ENCODE measurements at regions not wholly inside any gene's neighbourhood (a gene's known extent, or its start where the extent isn't known, plus 50 kb on each side); places are given as distances from the start of the nearest gene placed in this dataset.

DNA sequence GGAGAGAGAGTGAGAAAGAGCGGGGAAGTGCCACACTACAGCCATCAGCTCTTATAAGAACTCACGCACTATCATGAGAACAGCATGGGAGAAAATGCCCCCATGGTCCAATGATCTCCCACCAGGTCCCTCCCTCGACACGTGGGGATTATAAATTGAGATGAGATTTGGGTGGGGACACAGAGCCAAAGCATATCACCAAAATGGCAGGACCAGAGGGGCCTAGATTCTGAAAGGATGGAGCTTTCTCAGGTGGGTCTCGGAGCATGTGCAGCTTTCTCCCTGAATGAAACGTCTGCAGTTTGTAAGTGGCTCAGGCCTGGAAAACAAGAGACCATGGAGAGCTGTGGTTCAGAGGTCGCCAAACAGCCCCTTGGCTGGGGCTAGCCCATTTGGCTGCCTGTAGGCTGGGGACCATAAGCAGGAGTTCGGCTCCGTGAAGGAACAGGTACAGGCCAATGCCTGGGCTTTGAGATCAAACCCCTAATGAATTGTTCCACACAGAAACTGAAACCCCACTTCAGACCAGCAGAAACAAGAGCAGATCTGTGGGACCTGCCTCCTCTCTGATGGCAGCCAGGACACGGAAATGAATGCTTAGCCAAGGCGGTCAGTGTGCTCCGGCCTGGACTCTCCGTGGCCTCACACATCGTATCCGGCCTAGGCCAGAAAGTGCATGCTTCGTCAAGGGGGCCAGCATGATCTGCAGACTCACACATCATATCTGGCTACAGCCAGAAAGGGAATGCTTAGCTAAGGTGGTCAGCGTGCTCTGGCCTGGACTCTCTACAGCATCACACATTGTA is 111.2 kb upstream of the TMEM18 start:
- H3K79me1 ChIP-seq (ENCODE audit: low read depth, low read length) = no peaks in the 10 kb centered on the region
- H4K20me1 ChIP-seq (replicated peaks in 1 of 2; ENCODE audit: control insufficient read depth in 1 of 2, insufficient read depth in 2 of 2, low read length in 2 of 2) = no peaks in the 10 kb centered on the region
- H2BK120ac ChIP-seq (replicated peaks; ENCODE audit: low read depth, low read length) = no peak overlapping the region
- no peak overlapping the region for H2BK12ac ChIP-seq (ENCODE audit: low read depth, low read length)
- DNase-seq (ENCODE audit: low read depth in 1 of 2, low spot score in 2 of 2) (no peak), FAIRE-seq (no peak)
- H3K23me2 ChIP-seq (ENCODE audit: low read depth, low read length) = no peaks in the 10 kb centered on the region
- 91% methylated on average over 16 of the region's 17 CpGs; no CpG with 5 or more reads in 1 of the 2 experiments for WGBS, 2 experiments (ENCODE audit: extremely low coverage in 1 of 2, insufficient coverage in 1 of 2, insufficient read length in 1 of 2, insufficient replicate concordance in 2 of 2, low coverage in 1 of 2, low lambda C conversion rate in 2 of 2, missing lambda C conversion rate in 1 of 2)
- H3K56ac ChIP-seq (replicated peaks; ENCODE audit: insufficient read length, low read depth, low read length) = no peak overlapping the region
- H3K9me3 ChIP-seq (ENCODE audit: insufficient read depth in 2 of 2, low read depth in 1 of 2, low read length in 1 of 2) = peaks cover 12% of the 10 kb centered on the region in 2 experiments; a peak in 3 of 4 replicates
- H3K9ac ChIP-seq (replicated peaks in 1 of 4; ENCODE audit: extremely low read depth in 1 of 4, low read depth in 3 of 4, low read length in 3 of 4) = no peak overlapping the region
- no peak overlapping the region for H3K4me2 ChIP-seq (ENCODE audit: insufficient read depth in 1 of 2, low read depth in 2 of 2, low read length in 2 of 2)
- no peak overlapping the region for H3K4me3 ChIP-seq (ENCODE audit: extremely low read depth in 1 of 4, insufficient read depth in 2 of 4, low read depth in 3 of 4, low read length in 4 of 4)
- no peak overlapping the region for H2BK5ac ChIP-seq (ENCODE audit: low read depth, low read length)
- no peak overlapping the region for H2AK5ac ChIP-seq (ENCODE audit: low read depth, low read length)
- H3K79me2 ChIP-seq (ENCODE audit: control insufficient read depth in 1 of 2, insufficient read depth in 2 of 2, low read length in 2 of 2) = no peaks in the 10 kb centered on the region
- H3K27ac ChIP-seq (ENCODE audit: low read depth, low read length) = no peak overlapping the region
- no peaks in the 10 kb centered on the region for H3K4me1 ChIP-seq (replicated peaks in 1 of 4; ENCODE audit: control insufficient read depth in 3 of 4, insufficient read depth in 4 of 4, low read length in 3 of 4)
- no peak overlapping the region for H3K23ac ChIP-seq (ENCODE audit: insufficient read length)
- H3K36me3 ChIP-seq (ENCODE audit: control insufficient read depth in 2 of 4, insufficient read depth in 4 of 4, low read length in 3 of 4) = no peaks in the 10 kb centered on the region
- H3K27me3 ChIP-seq (replicated peaks in 1 of 4; ENCODE audit: control insufficient read depth in 3 of 4, extremely low read depth in 1 of 4, insufficient read depth in 3 of 4, low read length in 3 of 4) = peaks cover 0 to 6% (median 0%) of the 10 kb centered on the region in 4 experiments; a peak in 2 of 7 replicates
- no peak overlapping the region for H4K91ac ChIP-seq (replicated peaks; ENCODE audit: insufficient read length, low read length)
- H3K4ac ChIP-seq (replicated peaks; ENCODE audit: insufficient read length, low read depth, low read length) = no peak overlapping the region
- no peak overlapping the region for H2BK15ac ChIP-seq (ENCODE audit: low read length)
- no peak overlapping the region for H3K18ac ChIP-seq (ENCODE audit: extremely low read depth, low read length)
- H2AFZ ChIP-seq (ENCODE audit: low read length) = no peak overlapping the region
- H2BK20ac ChIP-seq (ENCODE audit: low read length) = no peak overlapping the region
- no peak overlapping the region for H4K5ac ChIP-seq (ENCODE audit: insufficient read length, low read depth, low read length)
- ChIA-PET POLR2A (ENCODE audit: partially characterized antibody) (interaction anchor here (0.9 kb wide), 1 partner anchor 12 kb away, joined by 3 read pairs; no protein-coding TSS in a partner anchor), CTCF (ENCODE audit: partially characterized antibody) (no interaction called here)
- H3K14ac ChIP-seq (ENCODE audit: insufficient read length) = no peak overlapping the region
- no peak overlapping the region for H4K8ac ChIP-seq (ENCODE audit: extremely low read depth, insufficient read depth, low read length)
- TF ChIP-seq KDM4A (IDR thresholded peaks at IDR 0.05; ENCODE audit: low read depth, low read length, severe bottlenecking) = no peak
- TF ChIP-seq CEBPB (IDR thresholded peaks at IDR 0.05; ENCODE audit: low read depth, low read length) = no peak
- TF ChIP-seq GABPA (IDR thresholded peaks at IDR 0.05; ENCODE audit: borderline replicate concordance, insufficient read depth, low read length) = no peak
- no peak for TF ChIP-seq POLR2AphosphoS5 (IDR thresholded peaks at IDR 0.05; ENCODE audit: low read depth, low read length)
- no peak for TF ChIP-seq JUND (IDR thresholded peaks at IDR 0.05; ENCODE audit: low read length)
- no peak for TF ChIP-seq SAP30 (IDR thresholded peaks at IDR 0.05; ENCODE audit: insufficient read depth, insufficient replicate concordance, low read length)
- TF ChIP-seq BCL11A (IDR thresholded peaks at IDR 0.05; ENCODE audit: low read depth in 2 of 2, low read length in 2 of 2) = no peak
- no peak for TF ChIP-seq CTBP2 (IDR thresholded peaks at IDR 0.05; ENCODE audit: borderline replicate concordance, insufficient read depth, insufficient read length, low read length)
- no peak for TF ChIP-seq RBBP5 (IDR thresholded peaks at IDR 0.05; ENCODE audit: borderline replicate concordance, low read depth, low read length)
- TF ChIP-seq ZNF274 (IDR thresholded peaks at IDR 0.05; ENCODE audit: borderline replicate concordance, extremely low read depth, low read length) = no peak
- no peak for TF ChIP-seq RNF2 (IDR thresholded peaks at IDR 0.05; ENCODE audit: borderline replicate concordance, low read depth, low read length, missing control alignments, poor library complexity, severe bottlenecking)
- no peak for TF ChIP-seq SP2 (IDR thresholded peaks at IDR 0.05; ENCODE audit: low read length)
